IMR-90 (cell line): ENCODE measurements at regions not wholly inside any gene's neighbourhood (a gene's known extent, or its start where the extent isn't known, plus 50 kb on each side); places are given as distances from the start of the nearest gene placed in this dataset.

Experiments
- ATAC-seq: fragments of 200-7000 bp; cut with Tn5 transposase; 2 replicates; pipeline ENCODE4 v1.9.1; 2020; ENCODE audit warnings: low read depth, mild to moderate bottlenecking, moderate library complexity
- BruUV-seq: library from RNA; stranded (reverse); fragments of 400-500 nt; replicated peaks from 2 replicates; lab custom pipeline; 2021; lab: Mats Ljungman, UMichigan
- CTCF ChIA-PET: fragments of 300-600 bp; formaldehyde crosslinking; extraction: SDS; loops from one replicate; lab custom pipeline; 2021; ENCODE audit warnings: antibody characterized with exemption; lab: Yijun Ruan, JAX
- POLR2A ChIA-PET: fragments of 300-600 bp; sonication (Branson Sonifier 250); formaldehyde crosslinking; loops from one replicate; lab custom pipeline; 2022; ENCODE audit warnings: antibody characterized with exemption; ENCODE audit not compliant: unreplicated experiment; lab: Charles Lee
- DNase-seq: peaks from one replicate; pipeline ENCODE4 v3.0.0; 2013
- H2AFZ ChIP-seq: replicated peaks from 2 replicates; pipeline ENCODE3; 2013; ENCODE audit warnings: low read length, mild to moderate bottlenecking; ENCODE audit not compliant: poor library complexity
- H2AK5ac ChIP-seq: 2 replicates; pipeline ENCODE4 v1.6.1; 2013; ENCODE audit warnings: low read depth, low read length, inconsistent platforms
- H2AK9ac ChIP-seq: replicated peaks from 2 replicates; pipeline ENCODE3; 2013; ENCODE audit warnings: mild to moderate bottlenecking, low read depth, low read length, moderate library complexity; ENCODE audit not compliant: poor library complexity
- H2BK120ac ChIP-seq: 2 replicates; pipeline ENCODE4 v1.6.1; 2013; ENCODE audit warnings: low read depth, low read length, inconsistent platforms
- H2BK15ac ChIP-seq: 3 replicates; pipeline ENCODE4 v1.6.1; 2013; ENCODE audit warnings: low read depth, low read length, inconsistent platforms
- H2BK20ac ChIP-seq: 2 replicates; pipeline ENCODE4 v1.6.1; 2013; ENCODE audit warnings: low read depth, mild to moderate bottlenecking, inconsistent platforms, low read length, moderate library complexity
- H2BK5ac ChIP-seq: 2 replicates; pipeline ENCODE4 v1.6.1; 2013; ENCODE audit warnings: mild to moderate bottlenecking, low read depth, low read length, inconsistent platforms; ENCODE audit not compliant: poor library complexity, severe bottlenecking
- H3K14ac ChIP-seq: replicated peaks from 2 replicates; pipeline ENCODE4 v1.6.1; 2013; ENCODE audit warnings: low read depth, low read length, inconsistent platforms
- H3K18ac ChIP-seq: 2 replicates; pipeline ENCODE4 v1.6.1; 2013; ENCODE audit warnings: low read depth, low read length, control low read depth
- H3K23ac ChIP-seq: 2 replicates; pipeline ENCODE4 v1.6.1; 2013; ENCODE audit warnings: low read depth, low read length, inconsistent platforms
- H3K27ac ChIP-seq: 2 replicates; pipeline ENCODE4 v1.5.1; 2013; ENCODE audit warnings: mild to moderate bottlenecking, control low read depth, low read length; ENCODE audit not compliant: insufficient read depth
- H3K27me3 ChIP-seq: 2 replicates; pipeline ENCODE4 v1.6.1; 2013; ENCODE audit warnings: low read length; ENCODE audit not compliant: control insufficient read depth, insufficient read depth
- H3K36me3 ChIP-seq: 2 replicates; pipeline ENCODE4 v1.6.1; 2013; ENCODE audit warnings: low read length, mixed read lengths; ENCODE audit not compliant: control insufficient read depth, insufficient read depth
- H3K4ac ChIP-seq: 2 replicates; pipeline ENCODE4 v1.6.1; 2013; ENCODE audit warnings: low read depth, low read length, inconsistent platforms
- H3K4me1 ChIP-seq: 2 replicates; pipeline ENCODE4 v1.6.1; 2013; ENCODE audit warnings: low read length, mixed read lengths; ENCODE audit not compliant: control insufficient read depth, insufficient read depth
- H3K4me2 ChIP-seq: 2 replicates; pipeline ENCODE4 v1.6.1; 2013; ENCODE audit warnings: low read depth, mild to moderate bottlenecking, control low read depth, low read length, moderate library complexity
- H3K4me3 ChIP-seq: 2 replicates; pipeline ENCODE4 v1.5.1; 2013; ENCODE audit warnings: low read depth, mild to moderate bottlenecking, control low read depth, low read length, moderate library complexity; ENCODE audit not compliant: insufficient read depth
- H3K56ac ChIP-seq: 2 replicates; pipeline ENCODE4 v1.6.1; 2013; ENCODE audit warnings: low read length, inconsistent platforms; ENCODE audit not compliant: insufficient read depth; ENCODE audit errors: extremely low read depth
- H3K79me1 ChIP-seq, 2 experiments: 2 replicates each; pipeline ENCODE4 v1.6.1; 2013; ENCODE audit warnings: low read length in 2 of 2, inconsistent platforms in 1 of 2, low read depth in 1 of 2
- H3K9ac ChIP-seq: 2 replicates; pipeline ENCODE4 v1.6.1; 2013; ENCODE audit warnings: low read depth, low read length, control low read depth
- H3K9me1 ChIP-seq: 2 replicates; pipeline ENCODE4 v1.6.1; 2013; ENCODE audit warnings: low read length, inconsistent platforms; ENCODE audit not compliant: insufficient read depth
- H3K9me3 ChIP-seq: 2 replicates; pipeline ENCODE4 v1.6.1; 2013; ENCODE audit warnings: low read length; ENCODE audit not compliant: control insufficient read depth, insufficient read depth
- H4K20me1 ChIP-seq: 2 replicates; pipeline ENCODE4 v1.6.1; 2013; ENCODE audit warnings: low read length, inconsistent platforms; ENCODE audit not compliant: insufficient read depth
- H4K5ac ChIP-seq: 2 replicates; pipeline ENCODE4 v1.6.1; 2013; ENCODE audit warnings: mild to moderate bottlenecking, low read depth, low read length, control low read depth
- H4K8ac ChIP-seq, 2 experiments: 2 replicates each; pipeline ENCODE4 v1.6.1; 2013; ENCODE audit warnings: low read depth in 2 of 2, low read length in 2 of 2, control low read depth in 1 of 2, inconsistent platforms in 1 of 2
- H4K91ac ChIP-seq: 2 replicates; pipeline ENCODE4 v1.6.1; 2013; ENCODE audit warnings: low read depth, low read length, inconsistent platforms; ENCODE audit not compliant: insufficient read depth
- BHLHE40 ChIP-seq: fragments of 150-350 bp; IDR thresholded peaks from 2 replicates; pipeline ENCODE4 v1.6.1; 2016; ENCODE audit warnings: mild to moderate bottlenecking, low read depth, low read length
- CHD1 ChIP-seq: IDR thresholded peaks from 2 replicates; pipeline ENCODE4 v1.6.1; 2012; ENCODE audit warnings: low read depth, low read length, improper control_type of control experiment
- ELK1 ChIP-seq: fragments of 150-350 bp; IDR thresholded peaks from 2 replicates; pipeline ENCODE4 v1.6.1; 2016; ENCODE audit warnings: low read depth, mild to moderate bottlenecking, low read length, moderate library complexity, borderline replicate concordance
- FOS ChIP-seq: fragments of 150-350 bp; IDR thresholded peaks from 2 replicates; pipeline ENCODE4 v1.6.1; 2016; ENCODE audit warnings: low read depth, low read length
- MAZ ChIP-seq: IDR thresholded peaks from 2 replicates; pipeline ENCODE4 v1.6.1; 2012; ENCODE audit warnings: low read depth, mild to moderate bottlenecking, low read length, improper control_type of control experiment, moderate library complexity, borderline replicate concordance
- MXI1 ChIP-seq: IDR thresholded peaks from 2 replicates; pipeline ENCODE4 v1.6.1; 2012; ENCODE audit warnings: low read depth, mild to moderate bottlenecking, low read length, moderate library complexity, borderline replicate concordance
- RAD21 ChIP-seq: IDR thresholded peaks from 2 replicates; pipeline ENCODE4 v1.6.1; 2012; ENCODE audit warnings: low read length, improper control_type of control experiment
- USF2 ChIP-seq: fragments of 150-350 bp; IDR thresholded peaks from 2 replicates; pipeline ENCODE4 v1.6.1; 2017; ENCODE audit warnings: mild to moderate bottlenecking, antibody characterized with exemption, low read length, low read depth
- dilution Hi-C: fragments of 300-500 bp; cut with HindIII; formaldehyde crosslinking; loops from one replicate; pipeline ENCODE4 v1.14.3; 2018; ENCODE audit warnings: low sequenced_read_pairs; ENCODE audit not compliant: unreplicated experiment
- in situ Hi-C: fragments of 300-500 bp; cut with MboI; formaldehyde crosslinking; loops from 3 replicates; pipeline ENCODE4 v1.14.3; 2019; ENCODE audit warnings: low sequenced_read_pairs, inconsistent platforms, mixed read lengths
- intact Hi-C: fragments of 100-400 bp; cut with micrococcal nuclease; formaldehyde crosslinking; loops from 2 replicates; pipeline ENCODE4 v1.10.0; 2022

DNA sequence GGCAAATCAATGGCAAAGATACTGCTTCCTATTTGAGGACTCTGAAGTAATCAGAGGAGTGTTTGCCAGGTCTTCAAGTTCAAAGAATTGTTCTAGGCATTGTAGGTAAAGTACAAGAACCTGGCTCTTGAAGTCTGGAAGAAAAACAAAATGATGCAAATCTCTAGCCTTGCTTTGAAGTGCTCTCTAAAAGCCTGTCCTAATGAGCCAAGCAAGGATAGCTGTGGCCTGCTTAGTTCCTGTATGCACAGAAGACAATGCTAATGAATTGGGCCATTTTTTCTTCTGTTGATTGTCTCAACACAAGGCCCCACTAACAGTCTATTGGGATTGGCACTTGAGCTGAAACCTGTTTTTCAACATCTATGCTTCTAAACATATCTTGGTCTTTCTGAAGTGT lies 165.0 kb upstream of the POU3F2 start:
- Histone ChIP-seq H4K5ac (no peak overlapping the region), H3K18ac (no peak overlapping the region), H4K8ac (no peak overlapping the region), H3K9me3 (no peaks in the 10 kb centered on the region), H2BK5ac (no peak overlapping the region), H3K4me3 (no peak overlapping the region), H3K4me1 (no peaks in the 10 kb centered on the region), H2AK5ac (no peak overlapping the region), H2BK120ac (no peak overlapping the region), H3K27ac (no peak overlapping the region), H2BK15ac (no peak overlapping the region), H3K4ac (no peak overlapping the region), H3K79me1 (no peaks in the 10 kb centered on the region), H3K36me3 (no peaks in the 10 kb centered on the region), H4K91ac (no peak overlapping the region), H3K9me1 (no peaks in the 10 kb centered on the region), H2AK9ac (no peak overlapping the region), H3K56ac (no peak overlapping the region), H2BK20ac (no peak overlapping the region), H3K23ac (no peak overlapping the region), H3K27me3 (no peaks in the 10 kb centered on the region), H3K14ac (no peak overlapping the region), H4K20me1 (no peaks in the 10 kb centered on the region), H3K4me2 (no peak overlapping the region), H3K9ac (no peak overlapping the region), H2AFZ (no peak overlapping the region)
- intact Hi-C loops = no loop called here
- no peak for DNase-seq
- no TSS peak for BruUV-seq
- in situ Hi-C loops = no loop called here
- ChIA-PET POLR2A (no interaction called here), CTCF (no interaction called here)
- dilution Hi-C loops = no loop called here
- no peak for TF ChIP-seq CHD1
- no peak for TF ChIP-seq MAZ
- TF ChIP-seq FOS = no peak
- no peak for TF ChIP-seq USF2
- TF ChIP-seq ELK1 = no peak
- no peak for TF ChIP-seq BHLHE40
- no peak for TF ChIP-seq MXI1
- no peak for TF ChIP-seq RAD21
- ATAC-seq = no peak
